NOMO-1 treated with dmso at 0.1 percent for 144 hours (cell line): ENCODE measurements at regions not wholly inside any gene's neighbourhood (a gene's known extent, or its start where the extent isn't known, plus 50 kb on each side); places are given as distances from the start of the nearest gene placed in this dataset.
"Not testable (repeated sequence)": the region's sequence is repeated elsewhere in the genome, so short reads cannot be mapped to it uniquely, and the experiment has no call there.

ENCODE experiments used
- DNase-seq: peaks from one replicate; lab custom pipeline; 2025; ENCODE audit not compliant: unreplicated experiment; lab: John Stamatoyannopoulos, UW

GRCh38 chr5:63011158-63011557 lies 432.5 kb downstream of the LRRC70 start:
- DNase-seq = no peak

- DNase-seq = no peak
These were observed 429.6 kb downstream of the LRRC70 start for GRCh38 chr5:63008195-63008594.

DNA sequence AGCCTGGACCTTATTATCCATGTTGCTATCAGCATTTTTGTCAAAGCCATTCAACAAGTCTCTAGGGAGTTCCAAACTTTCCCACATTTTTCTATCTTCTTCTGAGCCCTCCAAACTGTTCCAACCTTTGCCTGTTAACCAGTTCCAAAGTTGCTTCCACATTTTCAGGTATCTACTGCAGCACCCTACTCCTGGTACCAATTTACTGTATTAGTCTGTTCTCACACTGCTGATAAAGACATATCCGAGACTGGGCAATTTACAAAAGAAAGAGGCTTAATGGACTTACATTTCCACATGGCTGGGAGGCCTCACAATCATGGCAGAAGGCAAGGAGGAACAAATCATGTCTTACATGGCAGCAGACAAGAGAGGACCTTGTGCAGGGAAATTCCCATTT lies 416.2 kb downstream of the LRRC70 start:
- DNase-seq = not testable (repeated sequence)

DNA sequence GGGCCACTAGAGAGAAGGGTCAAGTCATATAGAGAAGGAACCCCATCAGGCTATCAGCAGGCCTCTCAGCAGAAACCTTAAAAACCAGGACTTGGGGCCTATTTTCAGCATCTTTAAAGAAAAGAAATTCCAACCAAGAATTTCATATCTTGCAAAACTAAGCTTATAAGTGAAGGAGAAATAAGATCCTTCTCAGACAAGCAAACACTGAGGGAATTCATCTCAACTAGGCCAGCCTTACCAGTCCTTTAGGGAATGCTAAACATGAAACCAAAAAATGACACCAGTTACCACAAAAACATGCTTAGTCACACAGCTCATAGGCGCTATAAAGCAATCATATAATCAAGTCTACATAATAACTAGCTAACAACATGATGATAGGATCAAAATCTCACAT lies 407.1 kb downstream of the LRRC70 start:
- no peak for DNase-seq

GRCh38 chr5:62982348-62982747 lies 403.7 kb downstream of the LRRC70 start:
- no peak for DNase-seq

GRCh38 chr5:62980884-62981283 lies 402.3 kb downstream of the LRRC70 start:
- no peak for DNase-seq

GRCh38 chr5:62979472-62979871 lies 400.9 kb downstream of the LRRC70 start:
- DNase-seq = no peak

- DNase-seq = no peak
These were observed 399.0 kb downstream of the LRRC70 start for GRCh38 chr5:62977661-62978060.

DNA sequence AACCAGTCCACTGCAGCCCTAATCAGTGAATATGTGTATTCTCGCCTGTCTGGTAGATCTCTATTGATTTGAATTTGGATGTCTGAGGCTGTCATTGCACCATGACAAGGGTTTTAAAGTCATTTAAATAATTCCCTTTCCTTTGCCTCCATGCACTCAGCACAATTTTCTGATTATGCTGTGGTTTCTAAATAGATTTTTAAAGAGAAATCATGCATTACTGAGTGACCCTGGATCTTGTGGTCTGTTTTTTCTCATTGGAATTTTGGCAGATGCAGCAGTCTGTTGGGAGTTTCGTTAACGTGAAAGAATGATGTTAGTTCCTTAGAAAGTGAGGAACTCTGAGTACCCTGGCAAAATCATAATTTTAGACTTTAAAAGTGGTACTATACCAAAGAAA lies 396.0 kb downstream of the LRRC70 start:
- DNase-seq = no peak

- DNase-seq = no peak
These were observed 390.9 kb downstream of the LRRC70 start for GRCh38 chr5:62969409-62970120.

GRCh38 chr5:62964428-62964827 lies 385.8 kb downstream of the LRRC70 start:
- no peak for DNase-seq

GRCh38 chr5:62960781-62961180 lies 382.2 kb downstream of the LRRC70 start:
- no peak for DNase-seq

GRCh38 chr5:62956597-62956996 lies 378.0 kb downstream of the LRRC70 start:
- no peak for DNase-seq

DNA sequence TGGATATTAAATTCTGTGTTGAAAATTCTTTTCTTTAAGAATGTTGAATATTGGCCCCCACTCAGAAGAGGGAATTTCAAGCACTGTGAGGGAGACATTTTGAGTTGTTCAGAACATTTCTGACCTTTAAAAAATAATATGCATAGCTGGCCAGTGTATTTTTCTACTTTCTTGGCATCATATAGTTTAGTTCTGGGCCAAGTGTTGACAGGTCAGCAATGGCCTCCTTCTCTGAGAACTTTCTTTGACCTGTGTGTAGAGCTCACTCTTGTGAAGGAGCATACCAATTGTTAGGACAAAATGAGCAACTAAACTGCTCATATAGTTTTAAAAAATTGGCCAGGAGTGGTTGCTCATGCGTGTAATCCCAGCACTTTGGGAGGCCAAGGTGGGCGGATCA lies 376.0 kb downstream of the LRRC70 start:
- no peak for DNase-seq

GRCh38 chr5:62948301-62948700 lies 369.7 kb downstream of the LRRC70 start:
- DNase-seq = no peak

- no peak for DNase-seq
These were observed 363.8 kb downstream of the LRRC70 start for GRCh38 chr5:62942384-62942783.

GRCh38 chr5:62938927-62939326 lies 360.3 kb downstream of the LRRC70 start:
- DNase-seq = no peak

DNA sequence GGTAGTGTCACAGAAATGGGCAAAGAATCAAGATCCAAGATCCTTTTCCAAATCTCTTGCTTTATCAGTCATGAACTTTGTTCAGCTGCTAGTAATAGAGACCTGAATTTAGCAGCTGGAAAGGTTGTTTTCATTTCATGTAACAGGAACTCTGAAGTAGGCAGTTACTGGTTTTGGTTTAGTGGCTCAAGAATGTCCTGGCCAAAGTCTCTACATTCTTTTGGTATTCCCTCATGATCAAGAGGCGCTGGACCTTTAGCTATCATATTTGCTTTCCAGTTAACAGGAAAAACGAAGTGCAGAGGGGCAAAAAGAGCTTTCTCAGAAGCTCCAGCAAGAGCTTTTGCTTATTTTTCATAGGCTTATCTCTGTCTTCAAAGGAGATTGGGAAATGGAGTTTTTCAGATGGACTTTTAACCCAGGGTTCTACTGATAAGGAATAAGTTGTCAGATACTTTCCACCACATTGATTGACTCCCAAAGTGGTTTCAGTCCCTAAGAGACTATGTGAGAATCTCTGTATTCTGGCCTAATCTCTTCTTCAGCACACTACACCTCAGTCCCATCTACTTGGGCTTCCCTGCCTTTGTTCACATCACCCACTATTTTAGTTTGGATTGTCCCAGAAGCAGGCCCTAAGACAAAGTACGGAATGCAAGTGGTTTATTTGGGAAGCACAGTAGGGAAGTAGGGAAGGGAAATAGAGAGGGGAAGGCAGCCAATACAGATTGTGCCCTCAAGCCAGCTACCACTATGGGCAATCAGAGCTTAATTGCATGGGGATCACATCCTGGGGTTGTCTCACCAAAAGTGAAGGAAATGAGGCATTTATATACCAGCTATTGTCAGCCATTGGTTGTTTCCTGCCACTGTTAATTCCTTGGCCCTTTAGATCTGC lies 359.3 kb downstream of the LRRC70 start:
- no peak for DNase-seq

GRCh38 chr5:62935660-62936059 lies 357.0 kb downstream of the LRRC70 start:
- no peak for DNase-seq

GRCh38 chr5:62934319-62934718 lies 355.7 kb downstream of the LRRC70 start:
- no peak for DNase-seq

DNA sequence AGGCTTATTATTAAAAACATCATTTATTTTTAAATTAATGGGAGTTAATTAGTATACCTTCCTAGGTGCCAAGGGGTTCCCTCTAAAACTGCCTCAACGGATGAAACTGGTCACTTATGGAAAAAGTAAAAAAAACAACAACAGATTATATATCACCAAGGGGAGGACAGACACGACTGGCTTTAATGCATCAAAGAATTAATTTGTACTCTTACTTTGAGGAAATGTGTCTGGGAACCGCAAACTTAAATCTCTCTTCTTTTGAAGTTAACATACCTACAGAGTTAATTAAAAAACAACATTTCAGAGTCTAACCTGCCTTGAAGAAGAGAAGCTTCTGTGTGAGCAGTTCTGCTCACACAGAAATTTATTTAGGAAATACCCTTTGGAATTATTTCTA lies 354.6 kb downstream of the LRRC70 start:
- DNase-seq = no peak
